GM12872 (cell line): ENCODE measurements at regions not wholly inside any gene's neighbourhood (a gene's known extent, or its start where the extent isn't known, plus 50 kb on each side); places are given as distances from the start of the nearest gene placed in this dataset.

Experiments used
- CTCF ChIP-seq: IDR thresholded peaks from 3 replicates; pipeline ENCODE4 v1.5.1; 2011; ENCODE audit warnings: low read depth, mild to moderate bottlenecking, low read length, moderate library complexity; ENCODE audit not compliant: insufficient read depth

DNA sequence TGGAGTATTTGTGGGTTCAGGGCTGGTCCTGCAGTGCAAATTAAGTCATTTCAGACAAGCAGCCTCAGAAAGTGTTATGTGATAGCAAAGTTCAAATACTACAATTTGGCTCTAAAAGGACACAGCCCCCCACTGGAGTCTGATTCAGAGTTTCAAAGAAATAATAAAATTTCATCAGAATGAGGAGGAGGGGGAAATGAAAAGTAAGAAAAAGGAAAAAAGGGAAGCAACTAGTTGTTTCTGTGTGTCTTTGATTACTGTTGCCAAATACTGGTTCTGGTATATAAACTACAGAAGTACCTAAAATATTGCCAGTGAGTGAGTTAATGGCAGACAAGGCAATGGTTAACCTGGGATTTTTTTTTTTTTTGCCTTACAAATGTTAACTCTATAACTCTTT, 773.9 kb downstream of the BCL11A start:
- no peak for TF ChIP-seq CTCF

DNA sequence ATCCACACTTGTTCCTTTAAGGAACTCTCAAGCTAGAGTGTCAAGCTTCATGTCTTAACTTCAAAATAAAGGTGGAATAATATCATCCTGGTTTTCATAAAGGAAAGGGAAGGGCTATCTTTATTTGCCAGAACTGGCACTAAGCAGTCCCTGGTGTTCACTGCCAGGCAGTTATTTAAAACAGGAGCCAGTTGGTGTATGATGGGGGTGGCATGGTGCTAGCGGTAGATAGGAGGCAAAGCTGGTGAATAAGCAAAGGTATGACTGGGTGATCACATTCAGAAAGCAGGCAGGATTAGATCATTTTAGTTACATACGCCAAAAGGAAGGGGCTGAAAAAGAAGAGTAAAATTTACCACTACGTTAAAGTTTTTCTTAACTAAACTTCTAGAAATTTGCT, 776.3 kb downstream of the BCL11A start:
- TF ChIP-seq CTCF, result no peak

DNA sequence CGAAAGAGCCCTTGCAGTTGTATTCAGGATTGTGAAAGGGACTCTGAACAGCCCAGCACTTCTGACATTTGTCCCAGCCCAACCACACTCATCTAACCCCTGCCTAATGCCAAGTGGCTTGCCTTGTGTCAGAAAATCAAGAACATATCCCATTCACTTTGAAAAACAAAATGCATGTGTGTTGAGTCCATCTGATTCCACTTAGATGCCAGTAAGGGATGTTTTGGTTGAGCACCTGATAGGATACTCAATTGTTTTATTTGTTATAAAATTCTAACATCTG, 776.8 kb downstream of the BCL11A start:
- TF ChIP-seq CTCF, result no peak

GRCh38 chr2:59774821-59775433, 778.5 kb downstream of the BCL11A start:
- no peak for TF ChIP-seq CTCF

DNA sequence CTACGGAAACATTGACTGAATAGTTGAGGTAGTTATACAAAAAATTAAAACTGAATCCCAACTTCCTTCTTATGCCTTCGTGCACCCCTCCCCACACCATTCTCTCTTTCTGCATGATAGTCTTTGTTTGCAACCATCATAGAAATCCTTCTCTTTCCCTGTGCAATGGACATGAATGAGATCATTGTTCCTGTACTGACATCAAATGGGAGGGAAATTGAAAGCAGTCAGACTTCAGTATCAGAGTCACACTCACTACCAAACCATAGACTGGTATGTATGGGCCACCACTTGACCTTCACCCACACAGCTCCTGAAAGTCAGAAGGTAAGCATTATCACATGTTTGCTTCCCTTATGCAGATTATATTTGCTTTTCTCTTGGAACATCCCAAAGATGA, 782.8 kb downstream of the BCL11A start:
- TF ChIP-seq CTCF, result no peak

- no peak for TF ChIP-seq CTCF
Observed at GRCh38 chr2:59761966-59762365, 791.5 kb downstream of the BCL11A start.

DNA sequence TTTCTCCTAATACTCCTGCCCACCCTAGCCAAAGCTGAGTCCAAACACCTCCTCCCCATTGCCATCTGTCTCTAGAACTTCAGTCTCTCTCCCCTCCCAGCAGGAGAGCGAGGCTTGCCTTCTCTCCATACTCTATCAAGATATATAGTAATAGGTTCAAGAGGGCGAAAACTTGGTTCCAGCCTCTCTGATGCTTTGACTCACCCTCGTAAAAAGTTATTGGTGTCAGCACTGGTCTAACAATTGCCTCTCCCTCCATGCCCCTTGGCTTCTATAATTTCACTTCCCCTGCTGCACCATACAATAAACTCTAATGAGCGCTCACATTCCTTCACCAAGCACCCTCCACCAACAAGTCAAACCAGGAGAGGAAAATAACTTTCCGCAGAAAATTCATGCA, 797.3 kb downstream of the BCL11A start:
- TF ChIP-seq CTCF, result no peak
